ENCODE measurements at regions not wholly inside any gene's neighbourhood (a gene's known extent, or its start where the extent isn't known, plus 50 kb on each side); places are given as distances from the start of the nearest gene placed in this dataset.

GRCh38 chr10:8227246-8227645 is 172.8 kb downstream of the GATA3 start:
- Histone ChIP-seq H3K9me3 (ENCODE audit: insufficient read depth, low read length) (no peaks in the 10 kb centered on the region), H3K27ac (ENCODE audit: low read depth, low read length) (no peak overlapping the region), H3K4me2 (ENCODE audit: low read depth, low read length, poor library complexity, severe bottlenecking) (no peak overlapping the region), H3K79me2 (ENCODE audit: insufficient read depth, low read length) (no peaks in the 10 kb centered on the region), H3F3A (ENCODE audit: insufficient read depth) (no peaks in the 10 kb centered on the region), H3K27me3 (ENCODE audit: low read length) (no peaks in the 10 kb centered on the region), H3K9ac (ENCODE audit: low read length) (no peak overlapping the region), H3K36me3 (ENCODE audit: low read length) (no peaks in the 10 kb centered on the region), H4K20me1 (ENCODE audit: low read depth, low read length) (no peaks in the 10 kb centered on the region), H3K9me2 (replicated peaks; ENCODE audit: insufficient read depth, low read length) (no peaks in the 10 kb centered on the region), H2AFZ (ENCODE audit: low read depth, low read length, severe bottlenecking) (no peak overlapping the region), H3K4me3 (ENCODE audit: insufficient read depth, low read length, poor library complexity, severe bottlenecking) (no peak overlapping the region)
- no peak for TF ChIP-seq EZH2phosphoT487 (conservative IDR thresholded peaks at IDR 0.05; ENCODE audit: low read length)
- no peak for TF ChIP-seq CTCF (IDR thresholded peaks at IDR 0.05; ENCODE audit: insufficient read depth, low read length, poor library complexity, severe bottlenecking)

GRCh38 chr10:8229153-8229552 is 174.7 kb downstream of the GATA3 start:
- TF ChIP-seq EZH2phosphoT487 (conservative IDR thresholded peaks at IDR 0.05; ENCODE audit: low read length) = no peak
- TF ChIP-seq CTCF (IDR thresholded peaks at IDR 0.05; ENCODE audit: insufficient read depth, low read length, poor library complexity, severe bottlenecking) = no peak
- no peaks in the 10 kb centered on the region for H3K9me3 ChIP-seq (ENCODE audit: insufficient read depth, low read length)
- H3F3A ChIP-seq (ENCODE audit: insufficient read depth) = no peaks in the 10 kb centered on the region
- H3K9me2 ChIP-seq (replicated peaks; ENCODE audit: insufficient read depth, low read length) = no peaks in the 10 kb centered on the region
- no peaks in the 10 kb centered on the region for H3K79me2 ChIP-seq (ENCODE audit: insufficient read depth, low read length)
- H4K20me1 ChIP-seq (ENCODE audit: low read depth, low read length) = no peaks in the 10 kb centered on the region
- H3K36me3 ChIP-seq (ENCODE audit: low read length) = no peaks in the 10 kb centered on the region
- H3K27me3 ChIP-seq (ENCODE audit: low read length) = no peaks in the 10 kb centered on the region
- H3K27ac ChIP-seq (ENCODE audit: low read depth, low read length) = no peak overlapping the region
- H3K4me3 ChIP-seq (ENCODE audit: insufficient read depth, low read length, poor library complexity, severe bottlenecking) = no peak overlapping the region
- H3K9ac ChIP-seq (ENCODE audit: low read length) = no peak overlapping the region
- H2AFZ ChIP-seq (ENCODE audit: low read depth, low read length, severe bottlenecking) = no peak overlapping the region
- no peak overlapping the region for H3K4me2 ChIP-seq (ENCODE audit: low read depth, low read length, poor library complexity, severe bottlenecking)

GRCh38 chr10:8230902-8231301 is 176.4 kb downstream of the GATA3 start:
- Histone ChIP-seq H3K4me3 (ENCODE audit: insufficient read depth, low read length, poor library complexity, severe bottlenecking) (no peak overlapping the region), H2AFZ (ENCODE audit: low read depth, low read length, severe bottlenecking) (no peak overlapping the region), H3K27me3 (ENCODE audit: low read length) (no peaks in the 10 kb centered on the region), H3K9me3 (ENCODE audit: insufficient read depth, low read length) (no peaks in the 10 kb centered on the region), H3K4me2 (ENCODE audit: low read depth, low read length, poor library complexity, severe bottlenecking) (no peak overlapping the region), H3K27ac (ENCODE audit: low read depth, low read length) (no peak overlapping the region), H3K9me2 (replicated peaks; ENCODE audit: insufficient read depth, low read length) (no peaks in the 10 kb centered on the region), H3K36me3 (ENCODE audit: low read length) (no peaks in the 10 kb centered on the region), H4K20me1 (ENCODE audit: low read depth, low read length) (no peaks in the 10 kb centered on the region), H3K79me2 (ENCODE audit: insufficient read depth, low read length) (no peaks in the 10 kb centered on the region), H3K9ac (ENCODE audit: low read length) (no peak overlapping the region), H3F3A (ENCODE audit: insufficient read depth) (no peaks in the 10 kb centered on the region)
- TF ChIP-seq EZH2phosphoT487 (conservative IDR thresholded peaks at IDR 0.05; ENCODE audit: low read length) (no peak), CTCF (IDR thresholded peaks at IDR 0.05; ENCODE audit: insufficient read depth, low read length, poor library complexity, severe bottlenecking) (no peak)

- Histone ChIP-seq H3K27me3 (ENCODE audit: low read length) (no peaks in the 10 kb centered on the region), H3K27ac (ENCODE audit: low read depth, low read length) (no peak overlapping the region), H3F3A (ENCODE audit: insufficient read depth) (no peaks in the 10 kb centered on the region), H3K79me2 (ENCODE audit: insufficient read depth, low read length) (no peaks in the 10 kb centered on the region), H3K4me2 (ENCODE audit: low read depth, low read length, poor library complexity, severe bottlenecking) (no peak overlapping the region), H3K4me3 (ENCODE audit: insufficient read depth, low read length, poor library complexity, severe bottlenecking) (no peak overlapping the region), H3K9ac (ENCODE audit: low read length) (no peak overlapping the region), H3K9me3 (ENCODE audit: insufficient read depth, low read length) (no peaks in the 10 kb centered on the region), H2AFZ (ENCODE audit: low read depth, low read length, severe bottlenecking) (no peak overlapping the region), H3K9me2 (replicated peaks; ENCODE audit: insufficient read depth, low read length) (no peaks in the 10 kb centered on the region), H3K36me3 (ENCODE audit: low read length) (no peaks in the 10 kb centered on the region), H4K20me1 (ENCODE audit: low read depth, low read length) (no peaks in the 10 kb centered on the region)
- no peak for TF ChIP-seq EZH2phosphoT487 (conservative IDR thresholded peaks at IDR 0.05; ENCODE audit: low read length)
- no peak for TF ChIP-seq CTCF (IDR thresholded peaks at IDR 0.05; ENCODE audit: insufficient read depth, low read length, poor library complexity, severe bottlenecking)
Observed at GRCh38 chr10:8233049-8233448, 178.6 kb downstream of the GATA3 start.
